Esophagus squamous epithelium (tissue), 4 donors: ENCODE measurements at regions not wholly inside any gene's neighbourhood (a gene's known extent, or its start where the extent isn't known, plus 50 kb on each side); places are given as distances from the start of the nearest gene placed in this dataset.

Experiments
- POLR2A ChIP-seq, 4 donors: fragments of 450-650 bp; IDR thresholded peaks; one replicate each; pipeline ENCODE4 v1.6.1; 2017; ENCODE audit warnings: antibody characterized with exemption in 4 of 4, mild to moderate bottlenecking in 4 of 4, moderate library complexity in 3 of 4
- TF ChIP-seq, protein P1 (sequence below), 6 experiments: fragments of 450-650 bp in 4 of 6; fragments of 200-600 bp in 2 of 6; sonication (generic) in 2 of 6; IDR thresholded peaks; one replicate each; pipeline ENCODE4 v1.5.1; 2016 to 2019; ENCODE audit warnings: antibody characterized with exemption in 6 of 6, mild to moderate bottlenecking in 4 of 6, moderate library complexity in 4 of 6

DNA sequence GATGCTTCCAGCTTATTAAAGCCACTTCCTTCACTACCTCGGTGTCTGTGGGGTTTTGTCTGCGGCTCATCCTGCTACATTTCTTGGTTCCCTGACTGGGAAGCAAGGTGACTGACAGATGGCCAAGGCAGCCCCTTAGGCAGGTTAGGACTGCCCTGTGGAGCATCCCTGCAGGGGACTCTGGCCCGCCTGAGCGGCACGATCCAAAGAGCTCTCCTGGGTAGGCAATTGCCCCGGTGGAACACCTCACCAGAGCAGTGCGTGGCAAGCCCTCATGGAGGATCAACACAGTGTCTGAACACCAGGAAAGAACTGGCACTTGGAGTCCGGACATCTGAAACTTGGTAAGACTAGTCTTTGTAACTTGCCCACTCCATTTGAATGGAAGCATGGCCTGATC, 1143.4 kb downstream of the ARAP2 start:
- TF ChIP-seq, protein P1, sequence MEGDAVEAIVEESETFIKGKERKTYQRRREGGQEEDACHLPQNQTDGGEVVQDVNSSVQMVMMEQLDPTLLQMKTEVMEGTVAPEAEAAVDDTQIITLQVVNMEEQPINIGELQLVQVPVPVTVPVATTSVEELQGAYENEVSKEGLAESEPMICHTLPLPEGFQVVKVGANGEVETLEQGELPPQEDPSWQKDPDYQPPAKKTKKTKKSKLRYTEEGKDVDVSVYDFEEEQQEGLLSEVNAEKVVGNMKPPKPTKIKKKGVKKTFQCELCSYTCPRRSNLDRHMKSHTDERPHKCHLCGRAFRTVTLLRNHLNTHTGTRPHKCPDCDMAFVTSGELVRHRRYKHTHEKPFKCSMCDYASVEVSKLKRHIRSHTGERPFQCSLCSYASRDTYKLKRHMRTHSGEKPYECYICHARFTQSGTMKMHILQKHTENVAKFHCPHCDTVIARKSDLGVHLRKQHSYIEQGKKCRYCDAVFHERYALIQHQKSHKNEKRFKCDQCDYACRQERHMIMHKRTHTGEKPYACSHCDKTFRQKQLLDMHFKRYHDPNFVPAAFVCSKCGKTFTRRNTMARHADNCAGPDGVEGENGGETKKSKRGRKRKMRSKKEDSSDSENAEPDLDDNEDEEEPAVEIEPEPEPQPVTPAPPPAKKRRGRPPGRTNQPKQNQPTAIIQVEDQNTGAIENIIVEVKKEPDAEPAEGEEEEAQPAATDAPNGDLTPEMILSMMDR (IDR thresholded peaks at IDR 0.05): no peak
- no peak for TF ChIP-seq POLR2A (IDR thresholded peaks at IDR 0.05)
